Astrocyte (in vitro differentiated cells and primary cell): ENCODE measurements at regions not wholly inside any gene's neighbourhood (a gene's known extent, or its start where the extent isn't known, plus 50 kb on each side); places are given as distances from the start of the nearest gene placed in this dataset.

Experiments
- DNase-seq: peaks from one replicate; pipeline ENCODE4 v3.0.0-alpha.2; 2010; ENCODE audit warnings: low read depth
- FAIRE-seq: peaks from 2 replicates; lab custom pipeline; 2011; peaks lifted over from hg19 to GRCh38; lab: Jason Lieb, UNC
- H2AFZ ChIP-seq: 2 replicates; pipeline ENCODE4 v1.6.0; 2012; ENCODE audit warnings: low read depth, low read length, inconsistent platforms
- H3K27ac ChIP-seq: 2 replicates; pipeline ENCODE4 v1.5.1; 2011; ENCODE audit warnings: low read depth, low read length, inconsistent platforms
- H3K27me3 ChIP-seq: 2 replicates; pipeline ENCODE4 v1.6.0; 2011; ENCODE audit warnings: low read length, inconsistent platforms; ENCODE audit not compliant: insufficient read depth
- H3K36me3 ChIP-seq: 2 replicates; pipeline ENCODE4 v1.5.1; 2011; ENCODE audit warnings: low read length, inconsistent platforms; ENCODE audit not compliant: insufficient read depth
- H3K4me1 ChIP-seq: 2 replicates; pipeline ENCODE4 v1.5.1; 2011; ENCODE audit warnings: low read length, inconsistent platforms; ENCODE audit not compliant: insufficient read depth
- H3K4me2 ChIP-seq: 2 replicates; pipeline ENCODE4 v1.6.0; 2012; ENCODE audit warnings: low read length, inconsistent platforms
- H3K4me3 ChIP-seq: 2 replicates; pipeline ENCODE4 v1.5.1; 2011; ENCODE audit warnings: low read depth, mild to moderate bottlenecking, low read length, inconsistent platforms; ENCODE audit not compliant: insufficient read depth
- H3K79me2 ChIP-seq: 2 replicates; pipeline ENCODE4 v1.6.0; 2012; ENCODE audit warnings: mild to moderate bottlenecking, low read length, inconsistent platforms; ENCODE audit not compliant: insufficient read depth
- H3K9ac ChIP-seq: 2 replicates; pipeline ENCODE4 v1.6.0; 2012; ENCODE audit warnings: mild to moderate bottlenecking, low read length, inconsistent platforms
- H3K9me3 ChIP-seq: 2 replicates; pipeline ENCODE4 v1.5.1; 2012; ENCODE audit warnings: low read depth, mild to moderate bottlenecking, low read length, inconsistent platforms; ENCODE audit not compliant: insufficient read depth
- H4K20me1 ChIP-seq: 2 replicates; pipeline ENCODE4 v1.6.0; 2012; ENCODE audit warnings: low read length, inconsistent platforms; ENCODE audit not compliant: insufficient read depth
- H3K27ac Mint-ChIP-seq: one replicate; pipeline ENCODE4 v1.8.0; 2021; ENCODE audit warnings: mild to moderate bottlenecking, mixed read lengths; ENCODE audit not compliant: unreplicated experiment
- H3K27me3 Mint-ChIP-seq: one replicate; pipeline ENCODE4 v1.8.0; 2021; ENCODE audit warnings: low read depth, mixed read lengths; ENCODE audit not compliant: unreplicated experiment
- H3K36me3 Mint-ChIP-seq: one replicate; pipeline ENCODE4 v1.8.0; 2021; ENCODE audit warnings: low read depth, mixed read lengths; ENCODE audit not compliant: unreplicated experiment
- H3K4me1 Mint-ChIP-seq: one replicate; pipeline ENCODE4 v1.8.0; 2021; ENCODE audit warnings: low read depth, mixed read lengths; ENCODE audit not compliant: unreplicated experiment
- H3K4me3 Mint-ChIP-seq: one replicate; pipeline ENCODE4 v1.8.0; 2021; ENCODE audit warnings: mild to moderate bottlenecking, moderate library complexity, mixed read lengths; ENCODE audit not compliant: unreplicated experiment
- H3K9me3 Mint-ChIP-seq: one replicate; pipeline ENCODE4 v1.8.0; 2021; ENCODE audit warnings: mild to moderate bottlenecking, mixed read lengths; ENCODE audit not compliant: unreplicated experiment
- CTCF ChIP-seq: IDR thresholded peaks from 2 replicates; pipeline ENCODE4 v1.5.1; 2011; ENCODE audit warnings: low read depth, mild to moderate bottlenecking, inconsistent platforms, low read length, moderate library complexity; ENCODE audit not compliant: insufficient read depth
- EZH2 ChIP-seq: IDR thresholded peaks from 2 replicates; pipeline ENCODE4 v1.6.1; 2012; ENCODE audit warnings: mild to moderate bottlenecking, low read length, inconsistent platforms; ENCODE audit not compliant: insufficient read depth

DNA sequence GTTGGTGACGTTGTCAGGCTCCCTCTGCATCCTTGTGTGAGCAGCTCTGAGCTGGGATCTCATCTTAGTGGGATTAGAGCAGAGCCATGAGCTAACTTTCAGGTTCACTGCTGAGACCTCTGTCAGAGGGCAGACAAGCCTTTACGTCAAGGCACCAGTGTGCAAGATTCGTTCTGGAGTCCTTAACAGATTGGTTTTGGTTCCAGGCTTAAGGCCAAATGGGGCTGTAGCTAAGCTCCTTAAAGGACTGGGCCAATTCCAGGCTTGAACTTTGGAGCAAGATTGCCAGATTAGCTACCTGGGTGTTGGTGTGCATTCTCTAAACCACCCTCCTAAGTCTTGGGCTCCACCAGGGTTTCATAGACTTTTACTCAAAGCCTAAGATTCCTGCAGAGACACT is 52.6 kb upstream of the PDC start:
- H3K27ac Mint-ChIP-seq, result no peak overlapping the region
- no peak overlapping the region for H2AFZ ChIP-seq
- no peaks in the 10 kb centered on the region for H3K4me1 ChIP-seq
- no peaks in the 10 kb centered on the region for H3K27me3 ChIP-seq
- no peak overlapping the region for H3K4me2 ChIP-seq
- no peak overlapping the region for H3K9ac ChIP-seq
- H3K4me3 ChIP-seq, result no peak overlapping the region
- peaks cover 10% of the 10 kb centered on the region for H3K9me3 Mint-ChIP-seq
- no peaks in the 10 kb centered on the region for H3K36me3 ChIP-seq
- FAIRE-seq, result no peak
- H3K79me2 ChIP-seq, result no peaks in the 10 kb centered on the region
- TF ChIP-seq CTCF, result no peak
- TF ChIP-seq EZH2, result no peak
- H3K9me3 ChIP-seq, result no peaks in the 10 kb centered on the region
- no peak for DNase-seq
- no peaks in the 10 kb centered on the region for H3K4me1 Mint-ChIP-seq
- H4K20me1 ChIP-seq, result no peaks in the 10 kb centered on the region
- no peak overlapping the region for H3K4me3 Mint-ChIP-seq
- H3K27ac ChIP-seq, result no peak overlapping the region
- no peaks in the 10 kb centered on the region for H3K27me3 Mint-ChIP-seq
- H3K36me3 Mint-ChIP-seq, result no peaks in the 10 kb centered on the region

DNA sequence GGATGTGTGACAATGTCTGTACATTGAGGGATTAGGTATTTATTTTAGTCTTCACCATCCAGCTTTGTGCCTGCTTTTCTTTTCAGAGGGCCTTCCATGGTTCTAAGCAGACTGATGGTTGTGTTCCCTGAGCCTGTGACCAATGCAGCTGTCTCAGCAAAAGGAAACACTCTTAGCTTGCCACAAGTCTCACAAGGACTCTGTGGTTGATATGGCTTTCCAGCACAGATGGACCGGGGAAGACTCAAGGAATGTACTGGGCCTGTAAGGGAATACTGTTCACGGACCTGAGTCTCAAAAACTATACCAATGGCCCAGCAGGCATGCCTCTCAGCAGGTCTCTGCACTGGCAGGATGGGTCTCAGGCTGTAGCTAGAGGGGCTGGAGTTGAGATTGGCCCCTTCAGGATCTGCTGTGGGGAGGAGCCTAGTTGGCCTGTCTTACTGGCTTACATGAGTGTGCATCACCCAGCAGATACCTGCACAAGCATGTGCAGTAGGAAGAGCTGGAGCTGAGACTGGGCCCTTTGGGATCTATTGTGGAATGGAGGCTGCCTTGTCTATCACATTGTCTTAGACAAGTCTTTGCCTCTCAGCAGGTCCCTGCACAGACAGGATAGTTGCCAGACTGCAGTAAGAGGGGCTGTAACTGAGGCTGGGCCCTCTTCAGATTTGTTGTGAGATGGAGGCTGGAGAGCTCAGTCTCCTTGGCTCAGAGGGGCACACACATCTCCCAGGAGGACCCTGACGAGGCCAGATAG is 52.0 kb upstream of the PDC start:
- FAIRE-seq (no peak), DNase-seq (no peak)
- Histone ChIP-seq H3K27me3 (no peaks in the 10 kb centered on the region), H4K20me1 (no peaks in the 10 kb centered on the region), H3K79me2 (no peaks in the 10 kb centered on the region), H3K4me2 (no peak overlapping the region), H2AFZ (no peak overlapping the region), H3K9me3 (no peaks in the 10 kb centered on the region), H3K27ac (no peak overlapping the region), H3K9ac (no peak overlapping the region), H3K4me1 (no peaks in the 10 kb centered on the region), H3K4me3 (no peak overlapping the region), H3K36me3 (no peaks in the 10 kb centered on the region)
- Mint-ChIP-seq H3K27me3 (no peaks in the 10 kb centered on the region), H3K4me1 (no peaks in the 10 kb centered on the region), H3K27ac (no peak overlapping the region), H3K9me3 (peaks cover 12% of the 10 kb centered on the region), H3K4me3 (no peak overlapping the region), H3K36me3 (no peaks in the 10 kb centered on the region)
- TF ChIP-seq EZH2 (no peak), CTCF (no peak)
